GM19099 (cell line): ENCODE measurements at regions not wholly inside any gene's neighbourhood (a gene's known extent, or its start where the extent isn't known, plus 50 kb on each side); places are given as distances from the start of the nearest gene placed in this dataset.

ENCODE experiments used
- POLR2A ChIP-seq: IDR thresholded peaks from 3 replicates; pipeline ENCODE4 v1.6.1; 2011; ENCODE audit warnings: low read depth; ENCODE audit not compliant: insufficient read length; ENCODE audit errors: extremely low read depth

GRCh38 chr17:30594223-30594952 is 117.2 kb downstream of the GOSR1 start:
- TF ChIP-seq POLR2A, result no peak

- no peak for TF ChIP-seq POLR2A
These were observed 113.0 kb downstream of the GOSR1 start for GRCh38 chr17:30590081-30590733.

GRCh38 chr17:30589431-30589830 is 112.2 kb downstream of the GOSR1 start:
- TF ChIP-seq POLR2A, result no peak

- TF ChIP-seq POLR2A, result no peak
These were observed 111.6 kb downstream of the GOSR1 start for GRCh38 chr17:30588798-30589247.

GRCh38 chr17:30586818-30587595 is 109.8 kb downstream of the GOSR1 start:
- TF ChIP-seq POLR2A, result no peak

GRCh38 chr17:30584810-30585209 is 107.6 kb downstream of the GOSR1 start:
- no peak for TF ChIP-seq POLR2A

GRCh38 chr17:30580916-30581315 is 103.7 kb downstream of the GOSR1 start:
- TF ChIP-seq POLR2A, result no peak

- no peak for TF ChIP-seq POLR2A
These were observed 102.6 kb downstream of the GOSR1 start for GRCh38 chr17:30579610-30580315.
